ENCODE measurements at regions not wholly inside any gene's neighbourhood (a gene's known extent, or its start where the extent isn't known, plus 50 kb on each side); places are given as distances from the start of the nearest gene placed in this dataset.
A peak's percentile ranks its signal among the peaks of the same experiment; 100 is the strongest.

GRCh38 chr5:124263680-124264491, 482.6 kb downstream of the ZNF608 start:
- ATAC-seq, result no peak
- Histone ChIP-seq H3K36me3 (no peaks in the 10 kb centered on the region), H3K27me3 (no peaks in the 10 kb centered on the region), H3K4me3 (no peak overlapping the region), H3K27ac (no peak overlapping the region), H3K9me3 (no peaks in the 10 kb centered on the region), H3K4me1 (peaks cover 0 to 27% (median 7%) of the 10 kb centered on the region in 12 donors)
- intact Hi-C loops (cut with DNase I), result no loop called here
- no peak for TF ChIP-seq POLR2A (IDR thresholded peaks at IDR 0.05)
- no peak for TF ChIP-seq CTCF (IDR thresholded peaks at IDR 0.05)
- WGBS, 4 donors, result 69 to 84% (median 77%) methylated on average over 6 of the region's 6 CpGs
- DNase-seq, result no peak

DNA sequence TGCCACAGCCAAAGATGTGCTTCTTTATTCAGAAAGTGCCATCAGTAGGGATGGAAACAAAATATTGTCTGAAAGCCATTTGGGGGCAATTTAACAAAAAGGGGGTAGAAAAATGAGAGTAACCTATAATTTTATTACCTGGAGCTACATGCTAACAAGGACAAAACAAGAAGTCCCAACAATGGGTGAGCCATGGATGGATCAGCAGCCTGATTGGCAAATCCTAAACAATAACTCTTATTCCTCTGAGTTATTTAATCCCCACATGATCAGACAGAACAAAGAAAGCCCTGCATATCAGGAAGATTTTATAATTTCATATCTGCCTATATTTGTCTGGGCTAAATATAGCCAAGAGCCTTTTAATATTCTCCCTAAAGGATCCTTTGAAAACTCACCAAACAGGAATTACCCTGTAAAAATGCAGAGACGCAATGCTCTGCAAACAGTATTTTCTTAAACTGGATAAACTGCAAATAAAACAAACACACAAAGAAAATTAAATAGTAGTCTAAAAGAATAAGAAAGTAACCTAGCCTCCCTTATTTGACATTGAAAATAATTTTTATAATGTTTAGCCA, 483.4 kb downstream of the ZNF608 start:
- 70 to 86% (median 80%) methylated on average over 1 of the region's 1 CpG for WGBS, 4 donors
- DNase-seq (no peak), ATAC-seq (no peak)
- Histone ChIP-seq H3K27me3 (no peaks in the 10 kb centered on the region), H3K36me3 (no peaks in the 10 kb centered on the region), H3K4me1 (peaks cover 0 to 27% (median 7%) of the 10 kb centered on the region in 12 donors), H3K4me3 (no peak overlapping the region), H3K9me3 (no peaks in the 10 kb centered on the region), H3K27ac (no peak overlapping the region)
- intact Hi-C loops (cut with DNase I), result no loop called here
- no peak for TF ChIP-seq CTCF (IDR thresholded peaks at IDR 0.05)
- no peak for TF ChIP-seq POLR2A (IDR thresholded peaks at IDR 0.05)

DNA sequence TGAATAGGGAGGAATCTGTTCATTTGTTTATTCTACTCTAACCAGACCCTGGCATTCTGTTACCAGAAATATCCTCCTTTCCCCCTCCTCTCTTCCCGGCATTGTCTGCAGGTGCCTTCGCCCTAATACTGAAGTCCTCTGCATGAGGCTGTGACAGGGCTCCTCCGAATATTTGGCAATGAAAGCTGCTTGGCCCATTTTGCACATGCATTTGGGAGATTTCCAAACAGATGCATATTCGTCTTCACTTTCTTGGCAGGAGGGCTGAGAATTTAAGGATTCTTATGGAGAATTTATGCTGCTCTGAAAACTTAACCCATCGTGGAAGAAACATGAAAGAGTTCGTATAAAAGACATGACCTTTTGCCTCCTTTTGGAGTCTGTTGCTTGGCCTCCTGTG, 484.0 kb downstream of the ZNF608 start:
- intact Hi-C loops (cut with DNase I), result no loop called here
- DNase-seq (peak in 1 of 5 donors; percentile 16), ATAC-seq (no peak)
- Histone ChIP-seq H3K4me1 (peaks cover 0 to 27% (median 7%) of the 10 kb centered on the region in 12 donors), H3K4me3 (no peak overlapping the region), H3K27ac (no peak overlapping the region), H3K9me3 (no peaks in the 10 kb centered on the region), H3K27me3 (no peaks in the 10 kb centered on the region), H3K36me3 (no peaks in the 10 kb centered on the region)
- TF ChIP-seq POLR2A (IDR thresholded peaks at IDR 0.05), result no peak
- no peak for TF ChIP-seq CTCF (IDR thresholded peaks at IDR 0.05)
- 34 to 59% (median 52%) methylated on average over 6 of the region's 6 CpGs for WGBS, 4 donors

GRCh38 chr5:124261848-124262247, 484.6 kb downstream of the ZNF608 start:
- intact Hi-C loops (cut with DNase I), result no loop called here
- Histone ChIP-seq H3K4me1 (peaks cover 0 to 27% (median 7%) of the 10 kb centered on the region in 12 donors), H3K27ac (no peak overlapping the region), H3K36me3 (no peaks in the 10 kb centered on the region), H3K9me3 (no peaks in the 10 kb centered on the region), H3K4me3 (no peak overlapping the region), H3K27me3 (no peaks in the 10 kb centered on the region)
- 89 to 94% (median 89%) methylated on average over 1 of the region's 1 CpG for WGBS, 4 donors
- DNase-seq (no peak), ATAC-seq (no peak)
- TF ChIP-seq CTCF (IDR thresholded peaks at IDR 0.05) (no peak), POLR2A (IDR thresholded peaks at IDR 0.05) (no peak)
